ENCODE measurements at regions not wholly inside any gene's neighbourhood (a gene's known extent, or its start where the extent isn't known, plus 50 kb on each side); places are given as distances from the start of the nearest gene placed in this dataset.

DNA sequence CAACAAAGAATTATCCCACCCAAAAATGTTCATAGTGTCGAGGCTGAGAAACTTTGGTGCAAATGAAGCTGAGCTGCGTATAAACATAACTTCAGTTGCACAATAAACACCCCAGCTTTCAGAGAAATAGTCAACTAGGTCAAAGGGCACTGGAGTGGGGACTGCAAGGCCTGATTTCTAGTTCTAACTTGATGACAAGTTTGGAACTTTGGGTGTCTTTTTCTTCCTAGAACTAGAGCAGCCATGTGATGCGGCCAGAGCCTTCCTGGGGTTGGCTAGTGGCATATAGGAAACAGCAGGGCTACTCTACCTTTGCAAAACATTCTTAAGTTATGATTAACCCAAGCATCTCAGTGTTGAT is 298.4 kb upstream of the AMIGO2 start:
- TF ChIP-seq, protein P1, sequence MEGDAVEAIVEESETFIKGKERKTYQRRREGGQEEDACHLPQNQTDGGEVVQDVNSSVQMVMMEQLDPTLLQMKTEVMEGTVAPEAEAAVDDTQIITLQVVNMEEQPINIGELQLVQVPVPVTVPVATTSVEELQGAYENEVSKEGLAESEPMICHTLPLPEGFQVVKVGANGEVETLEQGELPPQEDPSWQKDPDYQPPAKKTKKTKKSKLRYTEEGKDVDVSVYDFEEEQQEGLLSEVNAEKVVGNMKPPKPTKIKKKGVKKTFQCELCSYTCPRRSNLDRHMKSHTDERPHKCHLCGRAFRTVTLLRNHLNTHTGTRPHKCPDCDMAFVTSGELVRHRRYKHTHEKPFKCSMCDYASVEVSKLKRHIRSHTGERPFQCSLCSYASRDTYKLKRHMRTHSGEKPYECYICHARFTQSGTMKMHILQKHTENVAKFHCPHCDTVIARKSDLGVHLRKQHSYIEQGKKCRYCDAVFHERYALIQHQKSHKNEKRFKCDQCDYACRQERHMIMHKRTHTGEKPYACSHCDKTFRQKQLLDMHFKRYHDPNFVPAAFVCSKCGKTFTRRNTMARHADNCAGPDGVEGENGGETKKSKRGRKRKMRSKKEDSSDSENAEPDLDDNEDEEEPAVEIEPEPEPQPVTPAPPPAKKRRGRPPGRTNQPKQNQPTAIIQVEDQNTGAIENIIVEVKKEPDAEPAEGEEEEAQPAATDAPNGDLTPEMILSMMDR (IDR thresholded peaks at IDR 0.05; ENCODE audit: control extremely low read depth, extremely low read depth, low read depth, missing control alignments), result no peak
- ChIA-PET POLR2A (interaction anchor here (0.6 kb wide), 1 partner anchor 1141 kb away, joined by 3 read pairs; no protein-coding TSS in a partner anchor), CTCF (no interaction called here)
- DNase-seq (ENCODE audit: extremely low spot score), result no peak

DNA sequence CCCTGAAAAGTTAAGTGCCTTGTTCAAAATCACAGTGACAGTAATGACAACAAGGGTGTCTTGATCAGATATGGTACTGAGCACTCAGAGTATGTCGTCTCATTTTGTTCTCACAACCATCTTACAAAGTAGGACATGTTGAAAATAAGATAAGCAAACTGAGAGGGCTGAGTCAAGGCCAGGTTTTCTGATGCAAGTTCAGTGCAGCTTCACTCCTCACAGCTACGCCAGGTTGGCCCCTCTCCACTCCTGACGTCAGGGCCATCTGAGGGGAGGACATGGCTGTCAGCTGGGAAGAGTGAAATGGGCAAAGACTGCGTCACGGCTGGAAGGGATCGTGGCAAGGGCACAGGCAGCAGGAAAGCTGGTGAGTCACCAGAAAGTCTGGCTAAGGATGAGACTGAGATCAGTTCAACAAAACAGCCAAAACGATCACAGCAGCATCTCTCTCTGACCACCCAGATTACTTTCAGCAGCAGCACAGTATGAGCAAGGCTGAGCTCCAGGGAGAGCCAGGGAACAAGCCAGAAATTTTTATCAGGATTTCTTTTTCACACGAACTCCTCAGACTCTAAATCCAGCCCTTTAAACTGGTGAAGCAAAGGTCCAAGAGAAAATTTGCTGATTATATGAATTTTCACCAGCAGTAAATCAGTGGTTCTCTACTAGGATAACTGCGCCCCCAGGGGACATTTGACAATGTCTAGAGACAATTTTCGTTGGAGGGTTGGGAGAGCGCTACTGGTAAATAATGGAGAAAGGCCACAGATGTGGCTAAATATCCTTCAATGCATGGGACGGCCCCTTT is 297.9 kb upstream of the AMIGO2 start:
- ChIA-PET CTCF (no interaction called here), POLR2A (interaction anchor here (0.6 kb wide), 1 partner anchor 1141 kb away, joined by 3 read pairs; no protein-coding TSS in a partner anchor)
- no peak for DNase-seq (ENCODE audit: extremely low spot score)
- TF ChIP-seq, protein P1 (IDR thresholded peaks at IDR 0.05; ENCODE audit: control extremely low read depth, extremely low read depth, low read depth, missing control alignments), result no peak

DNA sequence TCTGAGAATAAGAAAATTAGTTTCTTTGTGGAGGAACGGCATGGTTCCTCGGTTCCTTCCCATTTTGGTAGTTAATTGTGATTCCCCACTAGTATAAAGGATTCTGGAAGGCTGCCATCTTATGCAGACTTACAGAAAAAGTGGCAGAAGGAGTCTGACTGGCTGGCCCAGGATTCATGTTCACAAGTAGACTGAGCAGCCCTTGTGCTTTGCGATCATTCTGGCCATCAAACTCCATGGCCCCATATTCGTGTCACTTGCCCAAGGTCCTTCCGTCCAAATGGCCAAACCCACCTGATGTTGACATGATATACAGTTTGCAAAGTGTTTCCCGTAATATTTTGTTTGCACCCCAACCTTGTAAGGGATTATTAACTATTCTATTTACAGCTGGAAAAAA is 297.2 kb upstream of the AMIGO2 start:
- ChIA-PET CTCF (no interaction called here), POLR2A (no interaction called here)
- TF ChIP-seq, protein P1 (IDR thresholded peaks at IDR 0.05; ENCODE audit: control extremely low read depth, extremely low read depth, low read depth, missing control alignments), result no peak
- DNase-seq (ENCODE audit: extremely low spot score), result no peak

DNA sequence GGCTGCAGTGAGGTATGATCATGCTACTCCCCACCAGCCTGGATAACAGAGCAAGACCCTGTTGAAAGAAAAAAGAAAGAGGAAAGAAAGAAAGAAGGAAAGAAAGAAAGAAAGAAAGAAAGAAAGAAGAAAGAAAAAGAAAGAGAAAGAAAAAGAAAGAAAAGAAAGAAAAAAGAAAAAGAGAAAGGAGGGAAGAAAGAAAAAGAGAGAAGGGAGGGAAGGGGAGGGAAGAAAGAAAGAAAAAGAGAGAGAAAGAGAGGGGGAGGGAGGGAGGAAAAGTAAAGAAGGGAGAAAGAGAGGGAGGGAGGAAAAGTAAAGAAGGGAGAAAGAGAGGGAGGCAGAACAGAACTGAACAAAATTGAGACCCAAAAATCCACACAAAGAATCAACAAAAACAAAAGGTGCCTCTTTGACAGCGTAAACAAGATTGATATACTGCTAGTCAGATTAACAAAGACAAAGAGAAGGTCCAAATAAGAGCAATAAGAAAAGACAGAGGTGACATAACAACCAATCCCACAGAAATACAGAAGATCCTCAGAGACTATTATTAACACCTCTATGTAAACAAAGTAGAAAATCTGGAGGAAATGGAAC is 293.9 kb upstream of the AMIGO2 start:
- TF ChIP-seq, protein P1 (IDR thresholded peaks at IDR 0.05; ENCODE audit: control extremely low read depth, extremely low read depth, low read depth, missing control alignments), result no peak
- ChIA-PET CTCF (no interaction called here), POLR2A (no interaction called here)
- DNase-seq (ENCODE audit: extremely low spot score), result no peak

GRCh38 chr12:47370421-47370820 is 290.7 kb upstream of the AMIGO2 start:
- TF ChIP-seq, protein P1 (IDR thresholded peaks at IDR 0.05; ENCODE audit: control extremely low read depth, extremely low read depth, low read depth, missing control alignments), result no peak
- POLR2A ChIA-PET, result no interaction called here
- no peak for DNase-seq (ENCODE audit: extremely low spot score)
- CTCF ChIA-PET, result interaction anchor here (0.8 to 1.0 kb wide), 2 partner anchors 18 to 193 kb away, joined by 3 read pairs; no protein-coding TSS in a partner anchor

DNA sequence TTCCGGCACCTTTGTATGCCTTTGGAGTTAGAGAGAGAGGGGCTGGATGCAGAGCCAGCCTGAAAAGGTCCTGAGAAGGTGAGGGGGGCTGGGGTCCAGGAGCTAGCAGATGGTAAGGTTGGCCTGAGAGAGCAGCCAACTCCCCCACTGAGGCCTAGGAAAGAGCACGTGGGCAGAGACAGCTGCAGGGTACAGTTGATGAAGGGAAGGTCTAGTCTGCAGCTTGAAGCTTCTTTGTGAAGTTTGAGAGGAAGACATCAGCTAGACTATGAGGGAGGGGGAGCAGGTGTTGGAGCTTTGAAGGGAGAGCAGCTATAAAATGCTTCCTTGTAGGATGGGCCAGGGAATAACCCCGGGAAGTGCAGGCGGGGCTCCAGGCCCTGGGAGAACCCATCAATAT is 289.3 kb upstream of the AMIGO2 start:
- CTCF ChIA-PET, result no interaction called here

More for the DNA sequence above, 289.3 kb upstream of the AMIGO2 start:
- POLR2A ChIA-PET, result interaction anchor here (0.6 kb wide), 1 partner anchor 142 kb away, joined by 4 read pairs; no protein-coding TSS in a partner anchor
- DNase-seq (ENCODE audit: extremely low spot score), result no peak
- TF ChIP-seq, protein P1 (IDR thresholded peaks at IDR 0.05; ENCODE audit: control extremely low read depth, extremely low read depth, low read depth, missing control alignments), result no peak
